T-helper 2 cell treated with Interferon-gamma antibody and Interleukin-4, amounts not matched to agents 5 μg/mL and 100 μg/mL, for 36 hours (primary cell): ENCODE measurements at regions not wholly inside any gene's neighbourhood (a gene's known extent, or its start where the extent isn't known, plus 50 kb on each side); places are given as distances from the start of the nearest gene placed in this dataset.
"Not testable (repeated sequence)": the region's sequence is repeated elsewhere in the genome, so short reads cannot be mapped to it uniquely, and the experiment has no call there.

Experiments used
- DNase-seq: peaks from one replicate; pipeline ENCODE4 v3.0.0; 2021; ENCODE audit warnings: low spot score
- H3K27ac Mint-ChIP-seq: one replicate; pipeline ENCODE4 v1.8.0; 2021; ENCODE audit warnings: mild to moderate bottlenecking, mixed read lengths
- H3K27me3 Mint-ChIP-seq: one replicate; pipeline ENCODE4 v1.8.0; 2021; ENCODE audit warnings: low read depth, mixed read lengths
- H3K36me3 Mint-ChIP-seq: one replicate; pipeline ENCODE4 v1.8.0; 2021; ENCODE audit warnings: low read depth, mixed read lengths
- H3K4me1 Mint-ChIP-seq: one replicate; pipeline ENCODE4 v1.8.0; 2021; ENCODE audit warnings: low read depth, mixed read lengths
- H3K4me3 Mint-ChIP-seq: one replicate; pipeline ENCODE4 v1.8.0; 2022; ENCODE audit warnings: mild to moderate bottlenecking, moderate library complexity, mixed read lengths
- H3K9me3 Mint-ChIP-seq: one replicate; pipeline ENCODE4 v1.8.0; 2021; ENCODE audit warnings: mixed read lengths

- no peak overlapping the region for H3K4me3 Mint-ChIP-seq
- H3K9me3 Mint-ChIP-seq = no peaks in the 10 kb centered on the region
- H3K4me1 Mint-ChIP-seq = peaks cover 7% of the 10 kb centered on the region
- H3K36me3 Mint-ChIP-seq = no peaks in the 10 kb centered on the region
- peaks cover 2% of the 10 kb centered on the region for H3K27me3 Mint-ChIP-seq
- no peak for DNase-seq
- no peak overlapping the region for H3K27ac Mint-ChIP-seq
Measured at GRCh38 chr1:70812442-70813109, 235.0 kb downstream of the PTGER3 start.

- DNase-seq = no peak
- Mint-ChIP-seq H3K27ac (no peak overlapping the region), H3K4me3 (no peak overlapping the region), H3K27me3 (peaks cover 5% of the 10 kb centered on the region), H3K4me1 (no peaks in the 10 kb centered on the region), H3K36me3 (no peaks in the 10 kb centered on the region), H3K9me3 (no peaks in the 10 kb centered on the region)
Measured at GRCh38 chr1:70818401-70818800, 229.2 kb downstream of the PTGER3 start.

DNA sequence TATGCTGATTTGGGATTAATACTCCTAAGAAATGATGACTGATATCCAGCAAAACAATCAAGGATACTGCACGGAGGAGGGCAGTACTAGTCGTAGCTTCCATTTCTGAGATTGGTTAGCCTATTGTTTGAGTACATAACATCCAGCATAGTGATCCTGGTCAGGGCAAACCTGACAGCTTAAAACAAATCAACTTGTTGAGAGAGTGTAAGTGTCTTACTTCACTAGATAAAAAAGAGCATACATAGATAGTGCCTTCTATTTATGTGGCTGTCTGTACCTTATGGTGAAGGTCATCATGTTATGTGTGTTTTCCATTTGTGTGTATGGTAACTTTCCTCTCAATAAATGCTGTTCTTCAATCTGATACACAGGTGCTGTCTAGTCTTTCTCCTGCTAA, 228.4 kb downstream of the PTGER3 start:
- H3K27me3 Mint-ChIP-seq = peaks cover 4% of the 10 kb centered on the region
- no peak overlapping the region for H3K4me3 Mint-ChIP-seq
- no peaks in the 10 kb centered on the region for H3K36me3 Mint-ChIP-seq
- H3K9me3 Mint-ChIP-seq = no peaks in the 10 kb centered on the region
- no peaks in the 10 kb centered on the region for H3K4me1 Mint-ChIP-seq
- no peak overlapping the region for H3K27ac Mint-ChIP-seq
- DNase-seq = no peak

DNA sequence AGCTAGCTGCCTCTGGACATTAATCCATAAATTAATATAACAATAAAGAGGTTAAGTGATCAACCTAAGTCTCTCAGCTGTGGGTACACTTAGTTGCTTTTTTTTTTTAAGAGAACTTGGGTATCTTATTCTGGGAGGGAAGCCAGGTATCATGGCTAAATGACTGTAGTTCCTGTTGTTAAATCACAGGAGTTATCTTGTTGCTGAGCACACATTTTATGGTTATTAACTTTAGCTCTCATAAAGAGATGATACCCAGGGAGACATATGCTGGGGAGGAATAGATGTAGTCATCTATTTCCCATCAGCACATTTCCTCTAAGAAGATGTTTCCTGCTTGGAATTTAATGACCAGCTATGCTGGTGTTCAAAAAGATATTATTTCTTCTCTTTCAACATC, 227.8 kb downstream of the PTGER3 start:
- Mint-ChIP-seq H3K4me1 (no peaks in the 10 kb centered on the region), H3K27me3 (peaks cover 4% of the 10 kb centered on the region), H3K36me3 (no peaks in the 10 kb centered on the region), H3K27ac (no peak overlapping the region), H3K9me3 (no peaks in the 10 kb centered on the region), H3K4me3 (no peak overlapping the region)
- DNase-seq = no peak

GRCh38 chr1:70820396-70820795, 227.2 kb downstream of the PTGER3 start:
- DNase-seq = no peak
- H3K27ac Mint-ChIP-seq = no peak overlapping the region
- H3K36me3 Mint-ChIP-seq = no peaks in the 10 kb centered on the region
- no peaks in the 10 kb centered on the region for H3K9me3 Mint-ChIP-seq
- H3K27me3 Mint-ChIP-seq = peaks cover 4% of the 10 kb centered on the region
- no peak overlapping the region for H3K4me3 Mint-ChIP-seq
- no peaks in the 10 kb centered on the region for H3K4me1 Mint-ChIP-seq

- no peak overlapping the region for H3K27ac Mint-ChIP-seq
- no peaks in the 10 kb centered on the region for H3K9me3 Mint-ChIP-seq
- no peak overlapping the region for H3K4me3 Mint-ChIP-seq
- no peaks in the 10 kb centered on the region for H3K36me3 Mint-ChIP-seq
- peaks cover 4% of the 10 kb centered on the region for H3K27me3 Mint-ChIP-seq
- H3K4me1 Mint-ChIP-seq = no peaks in the 10 kb centered on the region
- no peak for DNase-seq
Measured at GRCh38 chr1:70820995-70821394, 226.6 kb downstream of the PTGER3 start.

GRCh38 chr1:70826428-70826827, 221.2 kb downstream of the PTGER3 start:
- no peaks in the 10 kb centered on the region for H3K36me3 Mint-ChIP-seq
- H3K4me3 Mint-ChIP-seq = no peak overlapping the region
- H3K27me3 Mint-ChIP-seq = no peaks in the 10 kb centered on the region
- H3K4me1 Mint-ChIP-seq = no peaks in the 10 kb centered on the region
- no peak for DNase-seq
- H3K9me3 Mint-ChIP-seq = no peaks in the 10 kb centered on the region
- H3K27ac Mint-ChIP-seq = no peak overlapping the region

GRCh38 chr1:70827030-70827429, 220.6 kb downstream of the PTGER3 start:
- H3K4me3 Mint-ChIP-seq = no peak overlapping the region
- no peaks in the 10 kb centered on the region for H3K36me3 Mint-ChIP-seq
- H3K4me1 Mint-ChIP-seq = no peaks in the 10 kb centered on the region
- DNase-seq = no peak
- H3K27ac Mint-ChIP-seq = no peak overlapping the region
- H3K27me3 Mint-ChIP-seq = no peaks in the 10 kb centered on the region
- no peaks in the 10 kb centered on the region for H3K9me3 Mint-ChIP-seq

DNA sequence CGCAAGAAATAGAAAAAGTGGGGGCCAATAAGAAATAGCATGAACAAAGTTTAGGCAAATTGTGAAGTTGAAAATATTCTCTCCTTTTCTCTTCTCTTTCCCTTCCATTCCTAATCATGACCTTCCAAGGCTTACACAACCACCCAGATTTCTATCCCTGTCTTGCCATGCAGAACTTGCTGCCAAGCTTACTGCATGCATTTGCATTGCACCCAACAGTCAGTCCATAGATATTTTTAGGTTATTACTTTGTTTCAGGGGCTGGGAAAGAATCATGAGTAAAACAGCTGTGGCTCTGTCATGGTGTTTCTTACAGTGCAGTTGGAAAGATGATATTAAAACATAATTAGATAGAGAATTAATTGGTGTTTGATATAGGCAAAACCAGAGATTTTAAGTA, 219.4 kb downstream of the PTGER3 start:
- no peak overlapping the region for H3K4me3 Mint-ChIP-seq
- H3K27me3 Mint-ChIP-seq = no peaks in the 10 kb centered on the region
- no peaks in the 10 kb centered on the region for H3K4me1 Mint-ChIP-seq
- DNase-seq = no peak
- no peaks in the 10 kb centered on the region for H3K36me3 Mint-ChIP-seq
- no peaks in the 10 kb centered on the region for H3K9me3 Mint-ChIP-seq
- no peak overlapping the region for H3K27ac Mint-ChIP-seq

- not testable (repeated sequence) for H3K4me1 Mint-ChIP-seq, H3K36me3 Mint-ChIP-seq, H3K27ac Mint-ChIP-seq, DNase-seq, H3K4me3 Mint-ChIP-seq, H3K27me3 Mint-ChIP-seq, H3K9me3 Mint-ChIP-seq
Measured at GRCh38 chr1:70834365-70834764, 213.3 kb downstream of the PTGER3 start.

DNA sequence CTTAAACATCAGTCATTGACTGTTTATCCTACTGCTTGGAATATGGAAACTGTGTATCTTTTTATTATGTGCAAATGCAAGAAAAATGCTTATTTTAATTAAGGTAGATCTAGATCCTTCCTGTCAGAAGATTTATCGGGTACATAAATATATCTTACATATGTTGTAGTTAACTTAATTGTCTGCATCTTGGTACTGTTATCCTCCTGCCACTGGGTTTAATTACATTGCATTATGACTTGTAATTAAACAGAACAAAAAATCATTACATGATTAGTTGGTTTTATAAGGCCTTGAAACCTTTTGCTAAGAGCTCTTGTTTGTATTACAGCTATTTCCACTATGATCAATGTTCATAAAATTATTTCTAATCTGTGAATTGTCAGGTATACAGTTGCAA, 211.2 kb downstream of the PTGER3 start:
- no peaks in the 10 kb centered on the region for H3K27me3 Mint-ChIP-seq
- H3K4me3 Mint-ChIP-seq = no peak overlapping the region
- DNase-seq = no peak
- no peak overlapping the region for H3K27ac Mint-ChIP-seq
- no peaks in the 10 kb centered on the region for H3K4me1 Mint-ChIP-seq
- H3K9me3 Mint-ChIP-seq = no peaks in the 10 kb centered on the region
- H3K36me3 Mint-ChIP-seq = no peaks in the 10 kb centered on the region

- Mint-ChIP-seq H3K27ac (no peak overlapping the region), H3K36me3 (no peaks in the 10 kb centered on the region), H3K27me3 (no peaks in the 10 kb centered on the region), H3K4me1 (no peaks in the 10 kb centered on the region), H3K4me3 (no peak overlapping the region), H3K9me3 (no peaks in the 10 kb centered on the region)
- DNase-seq = no peak
Measured at GRCh38 chr1:70840260-70840953, 207.2 kb downstream of the PTGER3 start.

GRCh38 chr1:70842562-70842961, 205.1 kb downstream of the PTGER3 start:
- Mint-ChIP-seq H3K27me3 (no peaks in the 10 kb centered on the region), H3K36me3 (no peaks in the 10 kb centered on the region), H3K27ac (no peak overlapping the region), H3K9me3 (no peaks in the 10 kb centered on the region), H3K4me1 (no peaks in the 10 kb centered on the region), H3K4me3 (no peak overlapping the region)
- no peak for DNase-seq

- Mint-ChIP-seq H3K36me3 (no peaks in the 10 kb centered on the region), H3K27me3 (no peaks in the 10 kb centered on the region), H3K9me3 (no peaks in the 10 kb centered on the region), H3K27ac (no peak overlapping the region), H3K4me1 (no peaks in the 10 kb centered on the region), H3K4me3 (no peak overlapping the region)
- no peak for DNase-seq
Measured at GRCh38 chr1:70843452-70843851, 204.2 kb downstream of the PTGER3 start.

- Mint-ChIP-seq H3K36me3 (no peaks in the 10 kb centered on the region), H3K27me3 (no peaks in the 10 kb centered on the region), H3K27ac (no peak overlapping the region), H3K4me3 (no peak overlapping the region), H3K9me3 (peaks cover 4% of the 10 kb centered on the region), H3K4me1 (no peaks in the 10 kb centered on the region)
- DNase-seq = no peak
Measured at GRCh38 chr1:70847013-70847412, 200.6 kb downstream of the PTGER3 start.
